Prostate gland (tissue), 2 donors: ENCODE measurements at regions not wholly inside any gene's neighbourhood (a gene's known extent, or its start where the extent isn't known, plus 50 kb on each side); places are given as distances from the start of the nearest gene placed in this dataset.

Experiments
- DNase-seq: peaks from one replicate; pipeline ENCODE4 v3.0.0-alpha.2; 2019; ENCODE audit warnings: low spot score
- H3K27ac ChIP-seq, 2 donors: fragments of 200-600 bp; sonication (generic); 2 replicates each; pipeline ENCODE4 v1.5.1; 2017 to 2019
- H3K27me3 ChIP-seq: fragments of 200-600 bp; sonication (generic); replicated peaks from 2 replicates; pipeline ENCODE4 v1.5.1; 2019; ENCODE audit not compliant: insufficient read depth
- H3K36me3 ChIP-seq, 2 donors: fragments of 200-600 bp; sonication (generic); 1 replicate in 1 of 2; 2 replicates in 1 of 2; pipeline versions ENCODE4 v1.5.1 to v1.8.1; 2017 to 2019
- H3K4me1 ChIP-seq: fragments of 200-600 bp; sonication (generic); replicated peaks from 2 replicates; pipeline ENCODE4 v1.5.1; 2019
- H3K4me3 ChIP-seq, 2 donors: fragments of 200-600 bp; sonication (generic); 2 replicates each; pipeline ENCODE4 v1.5.1; 2017 to 2019
- H3K9me3 ChIP-seq: fragments of 200-600 bp; sonication (generic); 2 replicates; pipeline ENCODE4 v1.5.1; 2017
- CTCF ChIP-seq, 4 experiments: fragments of 200-600 bp in 2 of 4; fragments of 450-650 bp in 2 of 4; sonication (generic) in 2 of 4; IDR thresholded peaks; 1 replicate in 3 of 4; 2 replicates in 1 of 4; pipeline ENCODE4 v1.5.1; 2016 to 2019; ENCODE audit warnings: antibody characterized with exemption in 4 of 4, mild to moderate bottlenecking in 2 of 4, moderate library complexity in 2 of 4
- POLR2A ChIP-seq: fragments of 450-650 bp; IDR thresholded peaks from one replicate; pipeline ENCODE4 v1.6.1; 2016; ENCODE audit warnings: antibody characterized with exemption, mild to moderate bottlenecking
- POLR2AphosphoS5 ChIP-seq: sonication (generic); formaldehyde crosslinking; IDR thresholded peaks from one replicate; pipeline ENCODE4 v1.6.1; 2017; ENCODE audit warnings: antibody characterized with exemption
- WGBS: methylation state at CpG from one replicate; pipeline ENCODE4 v1.1.5; 2018; 5-methylcytosine and 5-hydroxymethylcytosine counted together
- intact Hi-C: fragments of 100-400 bp; cut with DNase I; formaldehyde crosslinking; loops from one replicate; pipeline ENCODE4 v1.14.2; 2022

- Histone ChIP-seq H3K36me3 (no peaks in the 10 kb centered on the region), H3K27ac (no peak overlapping the region), H3K9me3 (no peaks in the 10 kb centered on the region), H3K4me1 (no peaks in the 10 kb centered on the region), H3K4me3 (no peak overlapping the region), H3K27me3 (no peaks in the 10 kb centered on the region)
- DNase-seq: no peak
- no peak for TF ChIP-seq POLR2AphosphoS5
- TF ChIP-seq CTCF (IDR thresholded peaks at IDR 0.05): no peak
- no peak for TF ChIP-seq POLR2A
- intact Hi-C loops: no loop called here
These were observed 116.4 kb downstream of the KCNA4 start for GRCh38 chr11:29900382-29900781.

GRCh38 chr11:29879560-29879959, 137.3 kb downstream of the KCNA4 start:
- no peaks in the 10 kb centered on the region for H3K27me3 ChIP-seq
- no peaks in the 10 kb centered on the region for H3K9me3 ChIP-seq
- no peak overlapping the region for H3K4me3 ChIP-seq
- no peak overlapping the region for H3K27ac ChIP-seq
- H3K36me3 ChIP-seq: no peaks in the 10 kb centered on the region
- H3K4me1 ChIP-seq: no peaks in the 10 kb centered on the region
- intact Hi-C loops: no loop called here
- WGBS: 42% methylated on average over 6 of the region's 6 CpGs
- no peak for TF ChIP-seq CTCF (IDR thresholded peaks at IDR 0.05)
- no peak for TF ChIP-seq POLR2AphosphoS5
- DNase-seq: no peak

GRCh38 chr11:29876192-29876591, 140.6 kb downstream of the KCNA4 start:
- TF ChIP-seq POLR2AphosphoS5 (no peak), POLR2A (no peak), CTCF (IDR thresholded peaks at IDR 0.05) (no peak)
- no peak for DNase-seq
- H3K36me3 ChIP-seq: no peaks in the 10 kb centered on the region
- H3K9me3 ChIP-seq: no peaks in the 10 kb centered on the region
- H3K27ac ChIP-seq: no peak overlapping the region
- H3K4me1 ChIP-seq: no peaks in the 10 kb centered on the region
- 85% methylated on average over 1 of the region's 1 CpG for WGBS
- H3K27me3 ChIP-seq: no peaks in the 10 kb centered on the region
- no peak overlapping the region for H3K4me3 ChIP-seq
- intact Hi-C loops: no loop called here

DNA sequence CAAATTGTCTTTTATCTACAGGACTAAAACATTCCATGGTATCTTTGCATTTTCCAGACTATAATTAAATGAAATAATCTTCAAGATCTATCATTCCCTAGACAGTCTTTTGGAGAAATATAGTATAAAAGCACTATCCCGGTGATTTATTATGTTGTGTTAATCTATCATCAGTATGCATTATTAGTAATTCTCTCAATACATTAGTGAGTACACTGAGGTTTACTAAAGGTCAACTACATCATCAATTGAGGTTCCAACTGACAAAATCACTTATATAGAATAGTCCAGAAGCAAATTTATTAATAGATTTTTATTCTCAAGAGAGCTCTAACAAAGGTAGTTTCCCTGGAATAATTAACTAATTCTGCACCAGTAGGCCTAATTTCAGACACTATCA, 169.6 kb downstream of the KCNA4 start:
- no peak overlapping the region for H3K4me3 ChIP-seq
- DNase-seq: no peak
- H3K9me3 ChIP-seq: no peaks in the 10 kb centered on the region
- no peaks in the 10 kb centered on the region for H3K4me1 ChIP-seq
- no peak overlapping the region for H3K27ac ChIP-seq
- no peaks in the 10 kb centered on the region for H3K27me3 ChIP-seq
- intact Hi-C loops: no loop called here
- H3K36me3 ChIP-seq: no peaks in the 10 kb centered on the region
- TF ChIP-seq POLR2AphosphoS5 (no peak), CTCF (IDR thresholded peaks at IDR 0.05) (no peak), POLR2A (no peak)
- whole genome bisulfite sequencing: 91% methylated on average over 1 of the region's 1 CpG

GRCh38 chr11:29844701-29845379, 172.0 kb downstream of the KCNA4 start:
- no peak overlapping the region for H3K4me3 ChIP-seq
- H3K9me3 ChIP-seq: no peaks in the 10 kb centered on the region
- H3K27me3 ChIP-seq: no peaks in the 10 kb centered on the region
- H3K27ac ChIP-seq: no peak overlapping the region
- no peaks in the 10 kb centered on the region for H3K36me3 ChIP-seq
- intact Hi-C loops: no loop called here
- TF ChIP-seq POLR2AphosphoS5 (no peak), CTCF (IDR thresholded peaks at IDR 0.05) (no peak), POLR2A (no peak)
- no peak for DNase-seq
- 30% methylated on average over 3 of the region's 3 CpGs for WGBS
- no peaks in the 10 kb centered on the region for H3K4me1 ChIP-seq
